Colonic mucosa (tissue), 4 donors: ENCODE measurements at regions not wholly inside any gene's neighbourhood (a gene's known extent, or its start where the extent isn't known, plus 50 kb on each side); places are given as distances from the start of the nearest gene placed in this dataset.

ENCODE experiments used
- DNase-seq: peaks from one replicate; pipeline ENCODE4 v3.0.0-alpha.2; 2020
- H3K27ac ChIP-seq: fragments of 200-600 bp; one replicate; pipeline ENCODE4 v1.8.0; 2021
- H3K27me3 ChIP-seq: fragments of 200-600 bp; one replicate; pipeline ENCODE4 v1.8.0; 2021
- H3K36me3 ChIP-seq: fragments of 200-600 bp; one replicate; pipeline ENCODE4 v1.8.0; 2021
- H3K4me1 ChIP-seq: fragments of 200-600 bp; one replicate; pipeline ENCODE4 v1.8.0; 2021; ENCODE audit warnings: mild to moderate bottlenecking
- H3K4me3 ChIP-seq: fragments of 200-600 bp; one replicate; pipeline ENCODE4 v1.8.0; 2021
- H3K9ac ChIP-seq, 2 donors: one replicate each; pipeline ENCODE4 v1.7.0; 2013; ENCODE audit warnings: control low read depth in 2 of 2, low read depth in 2 of 2, low read length in 2 of 2
- H3K9me3 ChIP-seq: fragments of 200-600 bp; one replicate; pipeline ENCODE4 v1.8.0; 2021
- intact Hi-C: fragments of 100-400 bp; cut with DNase I; formaldehyde crosslinking; loops from one replicate; pipeline ENCODE4 v1.14.1; 2022
- TF ChIP-seq, protein P1 (sequence below): fragments of 200-600 bp; IDR thresholded peaks from one replicate; pipeline ENCODE4 v1.8.0; 2022; ENCODE audit warnings: antibody characterized with exemption, mild to moderate bottlenecking
- donor health status: healthy.
- donor health status: DM: no; HTN: no; CAD: no.
- donor health status: DM: no; HTN: no; CAD: no.

DNA sequence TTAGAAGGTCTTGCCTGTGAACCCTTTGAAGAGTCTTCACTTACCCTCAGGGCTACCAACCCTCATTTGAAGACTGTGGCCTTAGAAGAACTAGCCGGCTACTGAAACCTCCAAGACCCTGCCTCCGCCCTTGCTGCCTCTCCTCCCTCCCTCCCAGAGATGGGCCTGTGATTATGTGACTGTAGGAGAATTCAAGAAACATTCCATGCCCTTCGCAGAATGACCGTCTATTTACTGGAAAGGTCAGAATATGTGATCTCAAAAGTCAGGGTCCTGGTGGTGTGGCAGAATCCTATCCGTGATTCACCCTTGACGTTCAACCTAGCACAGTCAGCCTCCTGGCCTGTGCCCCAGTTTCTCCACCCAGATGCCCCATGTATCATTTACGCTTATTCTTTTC lies 109.6 kb downstream of the CTNND1 start:
- no peaks in the 10 kb centered on the region for H3K4me1 ChIP-seq
- intact Hi-C loops = no loop called here

DNA sequence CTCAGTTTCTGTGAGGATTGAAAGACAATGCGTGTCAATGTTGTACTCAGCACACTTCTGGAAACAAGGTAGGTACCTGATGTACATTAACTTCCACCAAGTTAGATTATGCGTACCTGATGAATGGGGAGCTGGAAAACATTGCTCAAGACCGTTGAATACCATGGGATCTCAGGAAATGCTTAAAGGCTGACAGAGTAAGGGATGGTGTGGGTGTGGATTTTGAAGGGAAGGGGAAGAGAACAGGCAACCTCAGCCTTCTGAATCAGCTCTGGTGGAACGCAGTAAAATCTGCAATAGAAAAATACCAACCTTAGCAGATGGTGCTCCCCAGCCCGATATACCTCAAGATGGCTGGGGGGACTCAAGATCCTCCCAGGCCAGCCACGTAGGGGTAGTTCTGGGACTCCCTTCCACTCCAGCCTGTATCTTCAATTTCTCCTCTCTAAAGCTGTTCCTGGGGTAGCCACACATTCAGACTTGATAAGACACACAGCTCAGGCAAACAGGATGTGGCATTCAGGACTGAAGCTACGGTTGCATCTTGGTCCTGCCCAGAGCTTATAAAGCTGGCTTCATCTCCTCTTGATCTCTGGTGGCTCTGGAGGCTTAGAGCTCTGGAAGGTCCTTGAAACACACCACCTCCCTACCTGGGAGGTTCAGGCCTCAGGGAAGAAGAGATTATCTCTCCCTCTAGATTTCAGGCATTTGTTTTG lies 111.8 kb downstream of the CTNND1 start:
- intact Hi-C loops = no loop called here

More for the DNA sequence above, 109.6 kb downstream of the CTNND1 start:
- no peak overlapping the region for H3K4me3 ChIP-seq
- H3K9me3 ChIP-seq = no peaks in the 10 kb centered on the region
- DNase-seq = no peak
- TF ChIP-seq, protein P1, sequence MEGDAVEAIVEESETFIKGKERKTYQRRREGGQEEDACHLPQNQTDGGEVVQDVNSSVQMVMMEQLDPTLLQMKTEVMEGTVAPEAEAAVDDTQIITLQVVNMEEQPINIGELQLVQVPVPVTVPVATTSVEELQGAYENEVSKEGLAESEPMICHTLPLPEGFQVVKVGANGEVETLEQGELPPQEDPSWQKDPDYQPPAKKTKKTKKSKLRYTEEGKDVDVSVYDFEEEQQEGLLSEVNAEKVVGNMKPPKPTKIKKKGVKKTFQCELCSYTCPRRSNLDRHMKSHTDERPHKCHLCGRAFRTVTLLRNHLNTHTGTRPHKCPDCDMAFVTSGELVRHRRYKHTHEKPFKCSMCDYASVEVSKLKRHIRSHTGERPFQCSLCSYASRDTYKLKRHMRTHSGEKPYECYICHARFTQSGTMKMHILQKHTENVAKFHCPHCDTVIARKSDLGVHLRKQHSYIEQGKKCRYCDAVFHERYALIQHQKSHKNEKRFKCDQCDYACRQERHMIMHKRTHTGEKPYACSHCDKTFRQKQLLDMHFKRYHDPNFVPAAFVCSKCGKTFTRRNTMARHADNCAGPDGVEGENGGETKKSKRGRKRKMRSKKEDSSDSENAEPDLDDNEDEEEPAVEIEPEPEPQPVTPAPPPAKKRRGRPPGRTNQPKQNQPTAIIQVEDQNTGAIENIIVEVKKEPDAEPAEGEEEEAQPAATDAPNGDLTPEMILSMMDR = no peak
- H3K9ac ChIP-seq = no peak overlapping the region
- no peaks in the 10 kb centered on the region for H3K36me3 ChIP-seq
- H3K27ac ChIP-seq = no peak overlapping the region
- no peaks in the 10 kb centered on the region for H3K27me3 ChIP-seq

DNA sequence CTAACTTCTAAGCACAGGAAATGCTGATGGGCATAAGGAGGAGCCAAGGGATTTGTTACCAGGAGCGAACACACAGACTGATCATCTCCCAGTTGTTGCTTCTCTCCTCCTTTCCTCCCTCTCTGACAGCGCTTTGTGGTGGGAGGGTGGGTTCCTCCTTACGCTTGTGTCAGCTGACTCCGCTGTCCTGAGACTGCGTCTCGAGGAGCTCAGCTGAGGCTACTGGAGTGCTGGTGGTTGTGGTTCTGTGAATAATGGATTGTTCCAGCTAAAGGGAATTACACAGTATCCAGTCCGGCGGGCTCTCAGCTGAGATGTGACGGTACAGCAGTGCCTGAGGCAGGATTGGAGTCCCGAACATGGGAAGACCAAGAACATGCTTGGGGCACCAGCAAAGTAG lies 113.4 kb downstream of the CTNND1 start:
- Histone ChIP-seq H3K27ac (no peak overlapping the region), H3K36me3 (no peaks in the 10 kb centered on the region), H3K4me1 (no peaks in the 10 kb centered on the region), H3K4me3 (no peak overlapping the region), H3K9ac (no peak overlapping the region), H3K27me3 (no peaks in the 10 kb centered on the region), H3K9me3 (no peaks in the 10 kb centered on the region)
- intact Hi-C loops = no loop called here
- TF ChIP-seq, protein P1 = no peak
- DNase-seq = no peak

More for the DNA sequence above, 111.8 kb downstream of the CTNND1 start:
- TF ChIP-seq, protein P1 = no peak
- Histone ChIP-seq H3K4me1 (no peaks in the 10 kb centered on the region), H3K9ac (no peak overlapping the region), H3K27ac (no peak overlapping the region), H3K4me3 (no peak overlapping the region), H3K36me3 (no peaks in the 10 kb centered on the region), H3K27me3 (no peaks in the 10 kb centered on the region), H3K9me3 (no peaks in the 10 kb centered on the region)
- no peak for DNase-seq

DNA sequence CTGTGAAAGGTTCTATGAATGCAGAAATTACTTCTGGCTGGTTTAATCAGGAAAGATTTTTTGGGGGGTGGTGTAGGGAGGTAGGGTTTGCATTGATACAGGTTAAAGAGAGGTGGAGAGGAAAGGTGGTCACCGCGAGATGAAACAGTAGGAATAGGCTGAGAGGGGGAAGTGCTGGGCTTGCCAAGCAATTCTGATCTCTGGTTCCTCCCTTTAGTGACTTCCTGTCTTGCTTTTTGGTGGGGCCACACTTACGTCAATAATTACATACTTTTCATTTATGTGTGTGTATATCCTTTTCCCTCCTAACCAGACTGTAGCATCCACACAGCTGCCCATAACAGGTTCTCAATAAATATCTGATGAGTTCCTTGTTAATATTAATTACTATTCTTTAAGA lies 120.0 kb downstream of the CTNND1 start:
- Histone ChIP-seq H3K4me3 (no peak overlapping the region), H3K9ac (no peak overlapping the region), H3K9me3 (no peaks in the 10 kb centered on the region), H3K4me1 (no peaks in the 10 kb centered on the region), H3K27me3 (no peaks in the 10 kb centered on the region), H3K27ac (no peak overlapping the region), H3K36me3 (no peaks in the 10 kb centered on the region)
- no peak for DNase-seq
- intact Hi-C loops = no loop called here
- TF ChIP-seq, protein P1 = no peak

DNA sequence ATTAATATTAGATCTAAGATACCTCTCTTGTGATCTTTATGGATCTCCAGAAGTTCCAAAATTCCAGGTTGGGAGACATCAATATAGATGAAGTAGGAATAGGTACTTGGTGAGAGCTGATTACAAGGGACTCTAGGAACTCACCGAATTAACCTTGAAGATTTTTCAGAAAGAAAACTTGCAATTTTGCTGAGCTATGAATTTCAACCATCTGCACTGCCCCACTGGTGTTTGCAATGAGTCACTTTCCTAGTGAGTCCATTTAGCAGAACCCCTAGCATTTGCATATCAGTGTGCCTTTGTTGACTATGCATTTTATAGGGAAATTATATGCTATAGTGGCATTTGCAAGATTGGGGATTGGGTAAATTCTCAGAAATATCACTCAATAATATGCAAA lies 122.0 kb downstream of the CTNND1 start:
- no peak overlapping the region for H3K9ac ChIP-seq
- TF ChIP-seq, protein P1 = no peak
- intact Hi-C loops = no loop called here
- no peaks in the 10 kb centered on the region for H3K36me3 ChIP-seq
- no peak overlapping the region for H3K4me3 ChIP-seq
- no peak for DNase-seq
- H3K27ac ChIP-seq = no peak overlapping the region
- no peaks in the 10 kb centered on the region for H3K4me1 ChIP-seq
- no peaks in the 10 kb centered on the region for H3K9me3 ChIP-seq
- H3K27me3 ChIP-seq = no peaks in the 10 kb centered on the region
